NCI-H2227 (cell line): ENCODE measurements at regions not wholly inside any gene's neighbourhood (a gene's known extent, or its start where the extent isn't known, plus 50 kb on each side); places are given as distances from the start of the nearest gene placed in this dataset.
"Not testable (repeated sequence)": the region's sequence is repeated elsewhere in the genome, so short reads cannot be mapped to it uniquely, and the experiment has no call there.

Experiments used
- DNase-seq: peaks from one replicate; lab custom pipeline; 2025; ENCODE audit not compliant: unreplicated experiment; lab: John Stamatoyannopoulos, UW

GRCh38 chrX:93468075-93468474, 205.3 kb downstream of the NAP1L3 start:
- DNase-seq = no peak

- no peak for DNase-seq
Observed at GRCh38 chrX:93466383-93466782, 207.0 kb downstream of the NAP1L3 start.

- no peak for DNase-seq
Observed at GRCh38 chrX:93461060-93461459, 212.3 kb downstream of the NAP1L3 start.

GRCh38 chrX:93454509-93454908, 218.9 kb downstream of the NAP1L3 start:
- no peak for DNase-seq

GRCh38 chrX:93434721-93435120, 238.7 kb downstream of the NAP1L3 start:
- not testable (repeated sequence) for DNase-seq

- DNase-seq = no peak
Observed at GRCh38 chrX:93428497-93428896, 244.9 kb downstream of the NAP1L3 start.

GRCh38 chrX:93422693-93423092, 250.7 kb downstream of the NAP1L3 start:
- peak; percentile 13 for DNase-seq

- DNase-seq = no peak
Observed at GRCh38 chrX:93420525-93421082, 252.8 kb downstream of the NAP1L3 start.

- no peak for DNase-seq
Observed at GRCh38 chrX:93420090-93420489, 253.3 kb downstream of the NAP1L3 start.

- DNase-seq = no peak
Observed at GRCh38 chrX:93419642-93420041, 253.7 kb downstream of the NAP1L3 start.

GRCh38 chrX:93404121-93404520, 269.3 kb downstream of the NAP1L3 start:
- no peak for DNase-seq

- no peak for DNase-seq
Observed at GRCh38 chrX:93354651-93355050, 318.7 kb downstream of the NAP1L3 start.

- DNase-seq = no peak
Observed at GRCh38 chrX:93346309-93346708, 327.1 kb downstream of the NAP1L3 start.

- not testable (repeated sequence) for DNase-seq
Observed at GRCh38 chrX:93344287-93344686, 329.1 kb downstream of the NAP1L3 start.

- DNase-seq = no peak
Observed at GRCh38 chrX:93332329-93332728, 341.0 kb downstream of the NAP1L3 start.

GRCh38 chrX:93322110-93322509, 351.3 kb downstream of the NAP1L3 start:
- DNase-seq = no peak

- DNase-seq = no peak
Observed at GRCh38 chrX:93319609-93320008, 353.8 kb downstream of the NAP1L3 start.
